ENCODE measurements at regions not wholly inside any gene's neighbourhood (a gene's known extent, or its start where the extent isn't known, plus 50 kb on each side); places are given as distances from the start of the nearest gene placed in this dataset.

- Histone ChIP-seq H4K20me1 (replicated peaks in 1 of 2; ENCODE audit: control insufficient read depth in 1 of 2, insufficient read depth in 2 of 2, low read length in 2 of 2) (peaks cover 0 to 5% of the 10 kb centered on the region in 2 experiments), H3K4me2 (ENCODE audit: insufficient read depth in 1 of 2, low read depth in 2 of 2, low read length in 2 of 2) (no peak overlapping the region), H4K8ac (ENCODE audit: extremely low read depth, insufficient read depth, low read length) (no peak overlapping the region; the same call in 1 of the 2 replicates), H2BK15ac (ENCODE audit: low read length) (no peak overlapping the region), H2AFZ (ENCODE audit: low read length) (no peak overlapping the region), H2AK5ac (ENCODE audit: low read depth, low read length) (no peak overlapping the region), H2BK120ac (replicated peaks; ENCODE audit: low read depth, low read length) (no peak overlapping the region), H3K56ac (replicated peaks; ENCODE audit: insufficient read length, low read depth, low read length) (no peak overlapping the region), H3K79me2 (ENCODE audit: control insufficient read depth in 1 of 2, insufficient read depth in 2 of 2, low read length in 2 of 2) (no peaks in the 10 kb centered on the region), H3K23me2 (ENCODE audit: low read depth, low read length) (peaks cover 18% of the 10 kb centered on the region; the same call in 1 of the 2 replicates), H3K27me3 (replicated peaks in 1 of 4; ENCODE audit: control insufficient read depth in 3 of 4, extremely low read depth in 1 of 4, insufficient read depth in 3 of 4, low read length in 3 of 4) (no peaks in the 10 kb centered on the region; a peak in 2 of 7 replicates), H3K4me1 (replicated peaks in 1 of 4; ENCODE audit: control insufficient read depth in 3 of 4, insufficient read depth in 4 of 4, low read length in 3 of 4) (no peaks in the 10 kb centered on the region), H3K27ac (ENCODE audit: low read depth, low read length) (no peak overlapping the region), H2BK5ac (ENCODE audit: low read depth, low read length) (no peak overlapping the region), H4K5ac (ENCODE audit: insufficient read length, low read depth, low read length) (no peak overlapping the region), H2BK12ac (ENCODE audit: low read depth, low read length) (no peak overlapping the region), H3K14ac (ENCODE audit: insufficient read length) (no peak overlapping the region), H3K79me1 (ENCODE audit: low read depth, low read length) (no peaks in the 10 kb centered on the region), H3K4ac (replicated peaks; ENCODE audit: insufficient read length, low read depth, low read length) (no peak overlapping the region), H3K9me3 (ENCODE audit: insufficient read depth in 2 of 2, low read depth in 1 of 2, low read length in 1 of 2) (peaks cover 4 to 5% of the 10 kb centered on the region in 2 experiments; a peak in 2 of 4 replicates), H3K4me3 (ENCODE audit: extremely low read depth in 1 of 4, insufficient read depth in 2 of 4, low read depth in 3 of 4, low read length in 4 of 4) (no peak overlapping the region), H4K91ac (replicated peaks; ENCODE audit: insufficient read length, low read length) (no peak overlapping the region), H2BK20ac (ENCODE audit: low read length) (no peak overlapping the region), H3K9ac (replicated peaks in 1 of 4; ENCODE audit: extremely low read depth in 1 of 4, low read depth in 3 of 4, low read length in 3 of 4) (no peak overlapping the region), H3K18ac (ENCODE audit: extremely low read depth, low read length) (no peak overlapping the region), H3K23ac (ENCODE audit: insufficient read length) (no peak overlapping the region), H3K36me3 (ENCODE audit: control insufficient read depth in 2 of 4, insufficient read depth in 4 of 4, low read length in 3 of 4) (no peaks in the 10 kb centered on the region)
- POLR2A ChIA-PET (ENCODE audit: partially characterized antibody) = interaction anchor here (0.6 kb wide), 1 partner anchor 125 kb away, joined by 3 read pairs; no protein-coding TSS in a partner anchor
- FAIRE-seq (no peak), DNase-seq (ENCODE audit: low read depth in 1 of 2, low spot score in 2 of 2) (no peak)
- CTCF ChIA-PET (ENCODE audit: partially characterized antibody) = interaction anchor here (1.0 kb wide), 1 partner anchor 12 kb away, joined by 3 read pairs; no protein-coding TSS in a partner anchor
- WGBS, 2 experiments (ENCODE audit: extremely low coverage in 1 of 2, insufficient coverage in 1 of 2, insufficient read length in 1 of 2, insufficient replicate concordance in 2 of 2, low coverage in 1 of 2, low lambda C conversion rate in 2 of 2, missing lambda C conversion rate in 1 of 2) = 83% methylated on average over 14 of the region's 15 CpGs; no CpG with 5 or more reads in 1 of the 2 experiments
- no peak for TF ChIP-seq CHD1 (IDR thresholded peaks at IDR 0.05; ENCODE audit: low read depth, low read length)
- no peak for TF ChIP-seq SIX5 (IDR thresholded peaks at IDR 0.05; ENCODE audit: low read depth, low read length)
- no peak for TF ChIP-seq TEAD4 (IDR thresholded peaks at IDR 0.05; ENCODE audit: low read depth, low read length)
- no peak for TF ChIP-seq RFX5 (IDR thresholded peaks at IDR 0.05; ENCODE audit: borderline replicate concordance, low read depth, low read length)
Observed at GRCh38 chr12:131407221-131408035, 303.5 kb upstream of the SFSWAP start.

All from H1 (cell line).